SK-MEL-5 (cell line): ENCODE measurements at regions not wholly inside any gene's neighbourhood (a gene's known extent, or its start where the extent isn't known, plus 50 kb on each side); places are given as distances from the start of the nearest gene placed in this dataset.

Source experiments
- DNase-seq: peaks from one replicate; pipeline ENCODE4 v3.0.0-alpha.2; 2016; ENCODE audit warnings: low read depth, low spot score
- in situ Hi-C: cut with HindIII; loops from 2 replicates; pipeline ENCODE4 v1.10.0; 2016; ENCODE audit warnings: low sequenced_read_pairs, high pct_unique_total_duplicates, low pct_unique_long_range_greater_than_20kb

DNA sequence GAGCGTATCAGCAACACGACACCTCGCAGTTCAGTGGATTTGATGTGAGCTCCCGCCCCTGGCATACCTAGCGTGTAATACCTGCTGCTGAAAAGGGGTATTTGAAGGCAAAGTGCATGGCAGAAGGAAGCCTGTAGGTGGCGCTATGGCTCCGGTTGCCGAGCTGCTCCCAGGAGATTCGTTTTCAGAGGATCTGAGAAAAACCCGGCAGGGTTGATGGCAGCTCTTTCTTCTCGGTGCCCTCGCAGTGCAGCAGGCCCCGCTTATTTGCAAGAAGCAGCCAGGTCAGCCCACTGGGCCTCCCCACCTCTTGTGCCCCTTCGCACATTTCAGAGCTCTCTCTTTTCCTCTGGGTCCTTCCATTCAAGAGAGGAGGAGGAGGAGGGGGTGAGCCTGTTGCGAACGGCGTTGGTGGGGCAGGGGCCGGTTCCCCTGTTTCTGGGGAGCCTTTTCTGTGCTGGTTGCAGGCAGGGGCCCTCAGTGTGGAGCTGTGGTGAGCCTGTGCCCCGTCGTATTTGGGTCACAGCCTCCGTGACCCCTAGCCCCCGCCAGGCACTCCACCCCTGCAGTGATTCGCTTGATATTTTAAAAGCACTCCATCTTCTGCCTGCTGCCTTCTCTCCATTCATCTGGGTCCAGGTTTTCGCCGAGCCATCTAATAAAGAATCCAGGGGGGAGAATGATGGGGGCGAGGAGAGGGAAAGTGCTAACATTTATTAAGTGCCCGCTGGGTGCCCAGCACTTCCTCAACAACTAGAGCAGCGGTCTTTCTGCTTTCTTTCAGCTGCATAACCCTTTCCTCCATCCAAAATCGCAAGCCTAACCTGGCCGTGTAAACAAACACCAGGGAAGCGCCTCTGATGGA lies 85.3 kb upstream of the SYT13 start:
- in situ Hi-C loops: no loop called here

DNA sequence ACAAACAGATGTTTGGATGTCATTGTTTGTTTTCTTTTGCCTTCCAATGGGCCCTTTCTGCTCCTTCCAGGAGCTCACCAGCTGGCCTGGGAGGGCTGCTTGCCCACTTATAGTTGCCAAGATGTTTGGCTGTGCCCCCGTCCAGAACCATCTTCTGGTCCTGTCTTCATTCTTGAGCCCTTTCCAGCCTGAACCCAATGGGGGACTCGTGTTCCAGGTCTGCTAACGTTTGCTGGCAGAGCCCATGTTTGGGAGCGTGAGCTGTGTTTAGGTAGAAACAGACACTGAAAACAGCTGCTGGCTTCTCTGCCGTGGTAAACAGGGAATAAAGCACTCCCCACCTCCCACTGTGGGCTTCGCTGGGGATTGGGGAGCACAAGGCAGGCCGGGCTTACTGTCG lies 83.2 kb upstream of the SYT13 start:
- DNase-seq: no peak
- in situ Hi-C loops: no loop called here

More for the DNA sequence above, 85.3 kb upstream of the SYT13 start:
- DNase-seq: peak; percentile 69

DNA sequence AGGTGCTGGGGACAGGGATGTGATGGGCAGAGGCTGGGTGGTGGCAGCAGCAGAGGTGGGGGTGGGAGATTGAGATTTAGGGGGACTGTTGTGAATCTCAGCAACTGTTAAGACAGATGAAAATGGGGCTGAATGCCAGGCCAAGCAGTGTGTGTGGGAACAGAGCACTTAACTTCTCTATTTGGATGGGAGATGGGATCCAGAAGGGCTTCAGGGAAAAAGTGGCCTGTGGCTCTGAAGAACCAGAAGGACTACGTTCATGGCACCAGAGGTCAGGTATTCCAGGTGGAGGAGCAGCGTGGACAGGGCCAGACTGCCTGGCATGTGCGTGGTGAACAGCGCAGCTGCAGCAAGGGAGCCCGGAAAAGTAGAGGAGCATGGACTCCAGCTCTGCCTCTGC lies 82.6 kb upstream of the SYT13 start:
- no peak for DNase-seq
- in situ Hi-C loops: no loop called here

DNA sequence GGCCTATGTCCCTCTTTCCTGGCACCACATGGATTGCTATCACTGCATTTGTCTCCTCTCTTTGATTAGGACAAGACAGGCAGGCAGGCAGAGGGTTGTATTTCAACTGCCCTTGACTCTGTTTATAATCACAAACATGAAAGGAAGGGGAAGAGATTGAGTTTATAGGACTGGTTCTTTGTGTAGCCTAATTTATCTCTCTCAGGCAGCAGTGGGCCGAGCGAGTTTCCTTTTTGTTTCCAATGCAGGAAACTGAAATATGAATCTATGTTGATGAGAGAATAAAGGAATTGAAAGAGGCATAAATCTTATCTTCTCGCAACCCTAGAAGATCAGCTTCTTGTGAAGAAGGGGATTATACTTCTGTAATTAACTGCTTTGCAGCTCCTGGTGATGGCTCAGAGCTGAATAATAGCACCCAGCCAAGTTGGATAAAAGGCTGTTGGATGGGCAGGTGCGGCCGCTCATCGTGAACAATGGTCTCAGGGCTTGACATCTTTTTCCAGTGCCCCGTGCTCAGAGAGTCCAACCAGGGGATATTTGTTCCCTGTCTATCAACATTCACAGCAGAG lies 80.6 kb upstream of the SYT13 start:
- in situ Hi-C loops: no loop called here
- no peak for DNase-seq

DNA sequence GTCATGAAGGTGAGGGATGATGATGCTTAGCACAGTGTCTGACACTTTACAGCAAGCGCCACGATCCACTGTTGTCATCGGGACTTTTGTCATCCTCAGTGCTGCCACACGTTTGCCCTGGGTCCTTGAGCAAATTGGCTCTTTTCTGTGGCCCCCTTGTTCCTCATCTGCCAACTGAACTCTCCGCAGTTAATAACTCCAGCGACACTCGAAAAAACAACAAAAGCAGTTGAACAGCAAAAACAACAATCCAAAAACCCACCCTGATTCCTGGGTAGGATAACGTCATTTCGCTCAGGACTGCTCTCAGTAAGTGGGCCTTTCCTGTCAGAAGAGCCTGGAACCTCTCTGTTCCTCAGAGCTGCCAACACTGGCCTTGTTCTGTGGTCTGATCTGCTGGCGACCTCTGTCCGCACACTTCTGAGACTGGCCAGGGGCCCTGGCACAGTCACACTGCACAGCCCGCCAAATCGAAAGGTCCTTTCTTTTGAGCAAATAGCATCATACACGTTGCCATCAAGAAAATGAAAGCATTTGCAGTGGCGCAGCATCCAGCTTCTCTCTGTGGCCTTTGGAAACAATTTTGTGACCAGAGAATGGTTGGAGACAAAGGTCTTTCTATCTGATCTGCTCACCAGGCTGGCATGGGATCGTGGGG lies 79.9 kb upstream of the SYT13 start:
- in situ Hi-C loops: no loop called here
- no peak for DNase-seq

DNA sequence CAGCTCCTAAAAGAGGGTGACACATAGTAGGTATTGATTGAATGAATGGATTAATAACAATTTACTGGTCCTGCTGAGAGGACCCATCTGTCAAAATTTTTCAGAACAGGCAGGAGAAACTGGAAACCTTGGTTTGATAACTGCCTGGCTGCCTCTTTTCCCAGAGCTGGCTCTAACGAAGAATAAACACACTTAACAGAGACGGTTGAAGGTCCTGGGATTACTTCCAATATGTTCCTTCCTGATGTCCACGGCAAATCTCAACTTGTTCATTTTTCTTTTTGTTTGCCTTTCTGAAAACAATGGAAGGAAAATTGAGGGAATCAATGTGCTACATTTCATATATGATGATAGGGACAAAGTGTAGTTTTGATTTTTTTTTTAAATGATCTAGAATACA lies 76.5 kb upstream of the SYT13 start:
- in situ Hi-C loops: no loop called here
- DNase-seq: no peak

DNA sequence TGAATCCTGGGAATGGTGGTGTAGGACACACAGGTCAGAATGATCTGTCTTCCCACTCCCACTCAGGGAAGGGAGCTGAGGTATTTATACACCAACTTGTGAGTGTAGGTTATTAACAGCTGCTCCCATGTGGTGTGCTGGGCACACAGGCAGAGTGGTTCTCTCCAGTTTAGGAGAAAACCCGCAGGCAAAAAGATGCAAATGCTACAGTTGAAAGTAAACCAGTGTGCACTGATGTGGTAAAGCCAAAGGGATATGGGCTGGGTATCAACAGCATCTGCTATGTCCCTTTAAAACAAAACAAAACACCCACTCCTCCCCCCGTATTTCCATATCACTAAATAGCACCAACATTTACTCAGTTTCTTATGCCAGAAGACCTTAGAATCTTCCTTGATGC lies 75.4 kb upstream of the SYT13 start:
- no peak for DNase-seq
- in situ Hi-C loops: no loop called here

DNA sequence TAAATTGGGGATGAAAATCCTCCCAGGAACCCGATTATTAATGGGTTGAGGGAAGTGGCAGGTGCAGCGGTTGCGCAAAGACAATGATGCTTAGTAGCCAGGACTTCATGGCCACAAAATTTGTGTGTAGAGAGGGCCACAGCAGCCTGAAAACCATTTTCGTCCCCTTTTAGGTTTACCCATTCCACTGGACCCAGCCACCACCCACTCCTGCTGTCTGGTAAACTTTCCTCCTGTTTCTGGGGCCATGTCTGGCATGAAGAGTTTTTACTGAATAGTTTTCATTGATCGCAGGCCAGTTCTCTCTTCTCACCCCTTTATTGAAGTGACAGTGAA lies 69.5 kb upstream of the SYT13 start:
- in situ Hi-C loops: no loop called here
- no peak for DNase-seq

DNA sequence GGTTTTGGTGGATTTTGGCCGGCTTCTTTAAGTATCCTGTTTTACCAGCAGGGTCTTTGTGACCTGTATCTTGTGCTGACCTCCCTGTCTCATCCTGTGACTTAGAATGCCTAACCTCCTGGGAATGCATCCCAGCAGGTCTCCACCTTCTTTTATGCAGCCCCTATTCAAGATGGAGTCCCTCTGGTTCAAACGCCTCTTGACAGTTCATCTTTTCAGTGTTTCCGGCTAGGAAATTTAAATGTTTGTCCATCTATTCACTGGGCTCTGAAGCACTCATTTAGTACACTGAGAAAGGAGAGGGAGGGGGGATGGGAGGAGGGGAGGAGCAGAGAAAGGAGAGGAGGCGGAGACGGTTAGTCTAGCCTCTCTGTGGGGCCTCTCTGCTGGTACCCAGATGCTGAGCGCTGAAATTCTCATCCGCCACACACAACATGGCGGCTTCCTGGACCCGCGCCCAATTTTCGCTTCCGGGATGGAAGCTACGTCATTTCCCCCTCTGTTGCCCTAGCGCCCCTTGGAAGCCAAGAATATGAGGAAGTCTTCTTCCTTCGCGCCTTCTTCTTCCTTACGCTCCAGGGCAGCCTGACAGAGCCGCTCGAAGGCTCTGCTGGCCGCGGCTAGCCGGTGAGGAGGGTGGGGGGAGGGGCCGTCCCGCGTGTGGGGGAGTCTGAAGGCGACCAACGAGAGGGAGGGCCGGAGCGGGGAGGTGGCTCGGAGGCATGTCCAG lies 69.0 kb upstream of the SYT13 start:
- DNase-seq: peak; percentile 79
- in situ Hi-C loops: no loop called here

DNA sequence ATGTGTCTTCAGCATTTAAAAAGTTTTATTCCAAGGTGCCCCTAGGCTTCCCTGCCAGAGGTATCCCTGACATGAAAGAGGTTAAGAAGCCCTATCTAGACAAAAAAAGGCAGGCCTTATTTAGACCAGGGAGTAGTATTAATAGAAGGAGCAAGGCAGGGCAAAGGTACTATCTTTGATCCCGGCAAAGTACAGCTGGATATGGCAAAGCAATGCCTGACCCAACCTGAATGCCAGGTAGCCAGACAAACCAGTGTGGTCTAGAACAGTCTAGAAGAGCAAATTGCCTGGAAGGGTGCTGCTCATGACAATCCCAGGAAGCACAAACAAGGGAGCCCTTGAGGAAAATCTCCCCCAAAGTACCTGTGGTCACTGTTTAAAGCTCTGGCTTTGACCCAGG lies 62.6 kb upstream of the SYT13 start:
- no peak for DNase-seq

DNA sequence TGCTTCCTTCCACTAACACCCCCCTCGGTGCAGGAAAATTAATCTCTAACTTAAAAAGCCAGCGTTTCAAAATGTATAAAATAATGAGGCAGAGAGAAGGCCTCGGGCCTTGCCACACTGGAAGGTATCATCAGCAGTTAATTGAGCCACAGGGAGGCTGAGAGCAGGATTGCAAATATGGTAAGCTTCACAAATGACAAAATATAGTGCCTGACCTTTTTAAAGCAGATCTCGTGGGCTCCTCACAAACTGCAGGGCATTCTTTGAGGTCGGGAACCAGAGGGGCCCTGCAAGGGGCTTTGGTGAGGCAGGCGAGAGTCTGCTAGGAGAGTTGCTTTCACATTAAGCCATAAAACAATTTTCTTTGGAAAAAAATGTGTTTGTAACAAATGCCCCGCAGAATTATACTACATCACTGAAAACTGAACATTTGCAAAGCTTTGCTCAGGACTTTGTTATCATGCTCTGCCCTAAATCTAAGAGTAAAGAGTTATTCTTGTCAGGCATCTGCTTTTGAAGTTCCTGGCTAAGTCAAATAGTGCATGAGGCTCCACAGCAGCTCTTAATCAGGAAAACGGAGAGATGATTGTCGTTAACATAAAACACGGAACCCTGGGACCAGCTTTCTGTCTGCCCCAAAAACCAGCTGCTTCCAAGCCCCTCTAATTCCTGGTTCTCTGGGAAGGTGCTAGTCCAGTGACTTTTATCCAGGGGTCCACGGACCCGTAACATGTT lies 61.4 kb upstream of the SYT13 start:
- in situ Hi-C loops: loop anchor here (25.0 kb wide), 1 partner anchor 235 kb away; no protein-coding TSS in a partner anchor
- peak; percentile 67 for DNase-seq

More for the DNA sequence above, 62.6 kb upstream of the SYT13 start:
- in situ Hi-C loops: loop anchor here (25.0 kb wide), 1 partner anchor 236 kb away; no protein-coding TSS in a partner anchor

DNA sequence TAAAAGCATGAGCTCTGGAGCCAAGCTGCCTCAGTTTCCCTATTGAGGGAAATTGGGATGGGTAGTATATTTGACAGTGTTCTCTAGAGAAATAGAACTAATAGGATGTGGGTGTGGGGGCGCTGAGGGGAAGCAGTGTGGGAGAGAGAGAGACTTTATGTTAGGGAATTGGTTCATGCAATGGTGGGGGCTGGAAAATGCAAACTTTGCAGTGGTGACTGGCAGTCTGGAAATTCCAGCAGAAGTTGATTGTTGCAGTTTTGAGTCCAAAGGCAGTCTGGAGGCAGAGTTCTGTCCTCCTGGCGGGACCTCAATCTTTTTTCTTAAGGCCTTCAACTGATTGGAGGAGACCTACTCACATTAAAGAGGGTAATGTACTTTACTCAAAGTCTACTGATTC lies 59.4 kb upstream of the SYT13 start:
- no peak for DNase-seq
- in situ Hi-C loops: loop anchor here (25.0 kb wide), 1 partner anchor 233 kb away; no protein-coding TSS in a partner anchor

DNA sequence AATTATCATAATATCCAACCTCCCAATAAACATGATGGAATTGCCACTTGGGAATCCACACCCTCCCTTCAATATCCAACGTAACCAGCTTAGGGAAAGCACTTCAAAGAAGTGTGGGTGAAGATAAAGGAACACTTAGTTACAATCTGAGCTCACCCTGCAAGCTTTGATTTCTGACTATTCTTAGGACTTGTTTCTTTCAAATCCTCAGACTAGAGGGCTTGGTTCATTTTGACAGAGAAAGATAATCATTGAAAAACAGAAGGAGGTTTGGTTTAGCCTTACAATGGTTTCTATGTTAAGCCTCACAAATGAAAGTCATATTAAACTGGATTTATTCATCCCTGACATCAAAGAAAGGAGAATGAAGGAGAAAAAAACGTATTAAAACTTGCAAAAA lies 57.9 kb upstream of the SYT13 start:
- in situ Hi-C loops: loop anchor here (25.0 kb wide), 1 partner anchor 232 kb away; no protein-coding TSS in a partner anchor
- peak; percentile 44 for DNase-seq

DNA sequence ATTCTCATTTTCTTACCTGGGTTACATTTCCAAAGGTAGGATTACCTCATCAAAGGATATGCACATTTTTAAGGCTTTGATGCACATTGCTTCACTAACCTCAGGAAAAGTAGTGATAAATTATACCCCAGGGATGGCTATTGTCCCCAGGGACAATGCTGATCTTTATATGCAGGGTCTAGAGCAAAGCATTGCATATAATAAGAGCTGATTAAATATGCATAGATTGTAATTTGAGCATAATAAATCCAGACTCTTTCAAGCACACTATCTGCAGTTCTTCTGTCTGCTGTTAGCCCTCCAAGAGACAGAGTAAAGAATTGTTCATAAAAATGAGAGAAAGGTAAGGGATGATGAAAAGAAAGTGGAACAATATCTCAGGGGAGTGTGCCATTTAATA lies 57.3 kb upstream of the SYT13 start:
- DNase-seq: no peak
- in situ Hi-C loops: loop anchor here (25.0 kb wide), 1 partner anchor 231 kb away; no protein-coding TSS in a partner anchor

DNA sequence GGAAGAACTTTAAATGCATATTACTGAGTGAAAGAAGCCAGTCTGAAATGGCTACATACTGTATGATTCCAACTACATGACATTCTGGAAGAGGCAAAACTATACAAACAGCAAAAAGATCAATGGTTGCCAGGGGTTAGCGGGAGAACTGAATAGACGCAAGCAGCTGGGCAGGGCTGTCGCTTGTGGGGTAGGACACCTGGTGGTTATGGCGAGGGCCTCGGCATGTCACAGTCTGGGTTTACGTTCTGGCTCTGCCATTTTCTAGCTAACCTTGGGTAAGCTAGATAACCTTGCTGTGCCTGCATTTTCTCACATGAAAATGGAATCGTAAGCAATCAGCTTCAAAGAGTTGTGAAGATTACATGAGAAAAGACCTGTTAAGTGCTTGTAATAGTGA lies 55.2 kb upstream of the SYT13 start:
- DNase-seq: no peak
- in situ Hi-C loops: loop anchor here (25.0 kb wide), 1 partner anchor 229 kb away; no protein-coding TSS in a partner anchor

DNA sequence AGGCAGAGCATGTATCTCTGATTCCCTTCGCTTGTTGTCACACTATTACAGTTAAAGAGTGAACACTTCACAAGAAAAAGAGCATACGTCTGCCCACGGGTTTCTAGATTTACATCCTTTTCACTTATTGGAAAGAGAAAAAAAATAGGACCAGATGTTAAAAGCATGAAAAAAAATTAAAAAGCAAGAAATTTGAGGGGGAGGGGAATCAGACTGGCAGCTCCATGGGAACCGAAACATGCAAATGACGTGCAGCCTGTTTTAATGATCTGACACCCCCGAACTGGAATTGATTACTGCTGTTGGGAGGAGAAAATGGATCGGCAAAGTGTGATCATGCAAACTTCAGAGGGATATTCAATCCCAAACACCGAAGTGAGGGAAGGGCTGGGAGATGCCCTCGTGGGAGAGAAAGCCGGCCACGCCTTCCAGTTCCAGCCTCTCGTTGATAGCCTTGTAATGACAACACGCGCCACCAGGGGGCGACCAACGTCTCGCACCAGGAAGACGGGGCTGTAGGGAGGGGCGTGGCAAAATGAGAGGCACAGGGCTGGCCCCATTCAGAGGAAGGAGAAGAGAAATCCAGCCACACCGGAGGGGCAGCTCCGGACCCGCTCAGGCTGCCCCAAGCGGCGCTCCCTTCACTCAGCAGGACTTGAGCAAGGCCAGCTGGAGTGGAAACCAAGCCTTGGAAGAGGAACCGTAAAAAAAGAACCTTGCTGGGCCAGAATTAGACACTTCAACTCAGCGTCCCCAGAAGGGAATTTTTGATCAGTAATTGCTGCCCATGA lies 53.8 kb upstream of the SYT13 start:
- peak; percentile 94 for DNase-seq
- in situ Hi-C loops: loop anchor here (25.0 kb wide), 1 partner anchor 228 kb away; no protein-coding TSS in a partner anchor
